Skeletal muscle cell (primary cell): ENCODE measurements at regions not wholly inside any gene's neighbourhood (a gene's known extent, or its start where the extent isn't known, plus 50 kb on each side); places are given as distances from the start of the nearest gene placed in this dataset.

Experiments
- DNase-seq: peaks from one replicate; pipeline ENCODE4 v3.0.0-alpha.2; 2010; ENCODE audit warnings: low read depth
- H3K4me3 ChIP-seq: 2 replicates; pipeline ENCODE4 v1.5.1; 2011; ENCODE audit warnings: low read depth, mild to moderate bottlenecking, control low read depth, low read length, moderate library complexity

GRCh38 chr13:61477619-61478018 is 62.0 kb upstream of the PCDH20 start:
- H3K4me3 ChIP-seq = no peak overlapping the region
- no peak for DNase-seq

- H3K4me3 ChIP-seq = no peak overlapping the region
- DNase-seq = no peak
Observed at GRCh38 chr13:61470786-61471185, 55.1 kb upstream of the PCDH20 start.

GRCh38 chr13:61466280-61466679 is 50.6 kb upstream of the PCDH20 start:
- H3K4me3 ChIP-seq = no peak overlapping the region
- DNase-seq = no peak
